ENCODE measurements at regions not wholly inside any gene's neighbourhood (a gene's known extent, or its start where the extent isn't known, plus 50 kb on each side); places are given as distances from the start of the nearest gene placed in this dataset.

DNA sequence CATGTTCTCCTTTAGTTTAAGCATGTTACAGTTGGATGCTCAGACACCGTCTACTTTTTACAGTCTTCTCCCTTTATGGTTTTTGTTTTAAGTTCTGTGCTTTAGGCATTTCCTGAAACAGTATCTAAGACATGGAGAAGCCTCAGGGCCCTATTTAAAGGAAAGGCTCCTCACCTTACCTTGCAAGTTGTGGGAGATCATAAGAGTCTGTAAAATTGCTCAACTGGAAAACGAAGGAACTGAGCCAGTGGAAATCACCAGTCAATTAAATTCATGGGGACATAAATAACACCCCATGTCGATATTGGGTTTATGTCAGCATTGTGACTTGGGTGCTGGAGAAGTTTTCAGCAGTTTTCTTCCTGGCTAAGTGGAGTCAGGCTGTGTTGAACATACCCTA is 239.2 kb downstream of the KIF4B start:
- TF ChIP-seq, protein P1, sequence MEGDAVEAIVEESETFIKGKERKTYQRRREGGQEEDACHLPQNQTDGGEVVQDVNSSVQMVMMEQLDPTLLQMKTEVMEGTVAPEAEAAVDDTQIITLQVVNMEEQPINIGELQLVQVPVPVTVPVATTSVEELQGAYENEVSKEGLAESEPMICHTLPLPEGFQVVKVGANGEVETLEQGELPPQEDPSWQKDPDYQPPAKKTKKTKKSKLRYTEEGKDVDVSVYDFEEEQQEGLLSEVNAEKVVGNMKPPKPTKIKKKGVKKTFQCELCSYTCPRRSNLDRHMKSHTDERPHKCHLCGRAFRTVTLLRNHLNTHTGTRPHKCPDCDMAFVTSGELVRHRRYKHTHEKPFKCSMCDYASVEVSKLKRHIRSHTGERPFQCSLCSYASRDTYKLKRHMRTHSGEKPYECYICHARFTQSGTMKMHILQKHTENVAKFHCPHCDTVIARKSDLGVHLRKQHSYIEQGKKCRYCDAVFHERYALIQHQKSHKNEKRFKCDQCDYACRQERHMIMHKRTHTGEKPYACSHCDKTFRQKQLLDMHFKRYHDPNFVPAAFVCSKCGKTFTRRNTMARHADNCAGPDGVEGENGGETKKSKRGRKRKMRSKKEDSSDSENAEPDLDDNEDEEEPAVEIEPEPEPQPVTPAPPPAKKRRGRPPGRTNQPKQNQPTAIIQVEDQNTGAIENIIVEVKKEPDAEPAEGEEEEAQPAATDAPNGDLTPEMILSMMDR (IDR thresholded peaks at IDR 0.05; ENCODE audit: low read depth, low read length), result no peak
- Histone ChIP-seq H3K4me3 (ENCODE audit: low read depth, low read length) (no peak overlapping the region), H3K27me3 (ENCODE audit: insufficient read depth, low read depth, severe bottlenecking) (no peaks in the 10 kb centered on the region), H3K27ac (no peak overlapping the region), H3K9me3 (ENCODE audit: severe bottlenecking) (no peaks in the 10 kb centered on the region), H3K36me3 (no peaks in the 10 kb centered on the region)
- DNase-seq, result no peak

DNA sequence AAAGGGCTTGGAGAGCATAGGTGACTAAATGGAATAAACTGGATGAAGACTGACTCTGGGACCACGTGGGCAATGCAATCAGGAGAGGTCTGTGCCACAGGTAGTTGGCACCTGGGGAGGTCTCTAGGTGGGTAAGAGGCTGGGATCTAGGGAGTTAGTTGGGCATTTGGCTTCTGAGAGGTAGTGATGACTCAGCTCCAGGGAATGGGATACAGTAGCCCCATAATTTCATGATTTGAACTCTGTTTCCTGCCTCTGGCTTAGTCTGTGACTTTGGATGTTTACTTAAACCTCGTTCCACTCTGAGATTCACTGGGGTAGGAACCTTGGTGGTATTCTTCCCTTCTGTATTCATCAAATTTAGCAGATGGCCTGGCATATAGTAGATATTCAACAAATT is 240.8 kb downstream of the KIF4B start:
- no peaks in the 10 kb centered on the region for H3K36me3 ChIP-seq
- no peak overlapping the region for H3K27ac ChIP-seq
- no peaks in the 10 kb centered on the region for H3K27me3 ChIP-seq (ENCODE audit: insufficient read depth, low read depth, severe bottlenecking)
- H3K4me3 ChIP-seq (ENCODE audit: low read depth, low read length), result no peak overlapping the region
- no peak for DNase-seq
- H3K9me3 ChIP-seq (ENCODE audit: severe bottlenecking), result no peaks in the 10 kb centered on the region
- TF ChIP-seq, protein P1 (IDR thresholded peaks at IDR 0.05; ENCODE audit: low read depth, low read length), result no peak

DNA sequence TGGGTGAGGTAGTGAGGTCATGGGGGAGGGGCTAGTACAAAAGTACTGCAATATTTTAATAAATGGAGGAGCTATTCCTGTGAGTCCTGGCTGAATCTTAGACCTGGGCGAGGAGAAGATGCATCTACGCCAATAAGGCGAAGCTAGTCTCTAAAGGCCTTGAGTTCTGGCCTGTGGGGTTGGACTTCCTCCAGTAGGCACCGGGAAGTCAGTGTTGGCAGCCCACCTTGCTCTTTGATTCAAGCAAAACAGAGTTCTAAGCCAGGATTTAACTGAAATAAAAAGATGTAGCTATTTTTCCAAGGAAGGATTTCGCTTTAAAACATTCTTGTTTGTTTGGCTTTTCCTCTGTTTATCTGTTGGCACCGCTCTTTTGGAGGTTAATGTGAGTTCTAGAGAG is 244.6 kb downstream of the KIF4B start:
- TF ChIP-seq, protein P1 (IDR thresholded peaks at IDR 0.05; ENCODE audit: low read depth, low read length), result no peak
- DNase-seq, result no peak
- H3K27me3 ChIP-seq (ENCODE audit: insufficient read depth, low read depth, severe bottlenecking), result no peaks in the 10 kb centered on the region
- no peak overlapping the region for H3K27ac ChIP-seq
- H3K9me3 ChIP-seq (ENCODE audit: severe bottlenecking), result no peaks in the 10 kb centered on the region
- H3K4me3 ChIP-seq (ENCODE audit: low read depth, low read length), result no peak overlapping the region
- no peaks in the 10 kb centered on the region for H3K36me3 ChIP-seq

DNA sequence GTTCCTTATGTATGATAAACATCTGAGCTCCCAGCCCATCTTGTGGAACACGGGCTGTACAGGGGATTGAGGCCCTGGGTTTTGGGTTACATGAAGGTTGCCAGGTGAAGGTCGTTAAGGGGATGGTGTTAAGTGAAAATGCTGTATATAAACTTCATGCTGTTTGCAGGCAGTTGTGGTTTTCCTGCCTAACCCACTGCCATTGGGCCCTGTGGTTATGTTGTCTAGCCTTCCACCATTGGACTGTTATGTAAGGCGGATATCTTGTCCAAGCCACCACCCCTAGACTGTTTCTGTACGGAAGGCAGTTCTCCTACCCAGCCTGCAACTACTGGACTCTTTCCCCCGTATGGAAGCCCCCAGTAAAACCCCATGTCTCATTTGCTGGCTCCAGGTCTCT is 246.1 kb downstream of the KIF4B start:
- no peaks in the 10 kb centered on the region for H3K36me3 ChIP-seq
- TF ChIP-seq, protein P1 (IDR thresholded peaks at IDR 0.05; ENCODE audit: low read depth, low read length), result no peak
- no peaks in the 10 kb centered on the region for H3K27me3 ChIP-seq (ENCODE audit: insufficient read depth, low read depth, severe bottlenecking)
- H3K9me3 ChIP-seq (ENCODE audit: severe bottlenecking), result no peaks in the 10 kb centered on the region
- no peak overlapping the region for H3K27ac ChIP-seq
- no peak overlapping the region for H3K4me3 ChIP-seq (ENCODE audit: low read depth, low read length)
- no peak for DNase-seq

DNA sequence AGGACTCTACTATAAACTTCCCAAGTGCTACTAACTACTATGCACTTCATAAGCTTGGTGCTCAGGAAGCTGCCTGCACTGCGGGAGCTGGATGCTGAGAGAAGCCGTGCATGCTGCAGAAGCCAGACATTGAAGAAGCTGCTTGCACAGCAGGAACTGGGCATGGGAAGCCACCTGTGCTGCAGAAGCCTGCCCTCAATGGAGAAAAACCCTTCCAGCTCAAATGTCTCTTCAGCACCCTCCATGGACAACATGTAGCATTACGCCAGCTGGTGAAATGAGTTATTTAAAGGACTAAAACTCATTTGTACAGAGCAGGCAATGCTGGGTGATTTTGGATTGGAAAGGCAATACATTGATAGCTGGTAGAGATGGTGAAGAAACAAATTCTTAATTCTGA is 247.2 kb downstream of the KIF4B start:
- TF ChIP-seq, protein P1 (IDR thresholded peaks at IDR 0.05; ENCODE audit: low read depth, low read length), result peak; percentile 66
- H3K27ac ChIP-seq, result no peak overlapping the region
- H3K27me3 ChIP-seq (ENCODE audit: insufficient read depth, low read depth, severe bottlenecking), result no peaks in the 10 kb centered on the region
- no peaks in the 10 kb centered on the region for H3K9me3 ChIP-seq (ENCODE audit: severe bottlenecking)
- no peaks in the 10 kb centered on the region for H3K36me3 ChIP-seq
- no peak overlapping the region for H3K4me3 ChIP-seq (ENCODE audit: low read depth, low read length)
- peak; percentile 57 for DNase-seq

DNA sequence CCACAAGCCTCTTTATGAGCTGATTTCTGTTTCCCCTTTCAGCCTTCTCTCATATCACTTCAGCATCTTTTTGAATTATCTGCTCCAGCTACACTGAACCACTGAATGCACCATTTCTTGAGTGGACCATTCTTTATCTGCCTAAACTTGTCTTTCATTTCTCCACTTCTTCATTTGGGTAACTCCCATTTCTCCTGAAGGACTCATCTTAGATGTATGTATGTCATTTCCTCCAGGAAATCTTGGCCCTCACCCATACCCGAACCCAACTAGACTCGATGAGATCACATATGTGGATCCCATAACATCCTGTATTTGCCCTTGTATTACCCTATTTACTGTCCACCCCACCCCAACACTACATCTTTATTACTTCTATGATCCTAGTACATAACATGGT is 249.8 kb downstream of the KIF4B start:
- no peaks in the 10 kb centered on the region for H3K27me3 ChIP-seq (ENCODE audit: insufficient read depth, low read depth, severe bottlenecking)
- TF ChIP-seq, protein P1 (IDR thresholded peaks at IDR 0.05; ENCODE audit: low read depth, low read length), result no peak

More for the DNA sequence above, 249.8 kb downstream of the KIF4B start:
- no peak overlapping the region for H3K27ac ChIP-seq
- no peak for DNase-seq
- H3K4me3 ChIP-seq (ENCODE audit: low read depth, low read length), result no peak overlapping the region
- H3K9me3 ChIP-seq (ENCODE audit: severe bottlenecking), result no peaks in the 10 kb centered on the region
- no peaks in the 10 kb centered on the region for H3K36me3 ChIP-seq

Measured in WERI-Rb-1 (cell line).